GM23248 (cell line): ENCODE measurements at regions not wholly inside any gene's neighbourhood (a gene's known extent, or its start where the extent isn't known, plus 50 kb on each side); places are given as distances from the start of the nearest gene placed in this dataset.

Source experiments
- EZH2 ChIP-seq: fragments of 200-600 bp; sonication (generic); IDR thresholded peaks from 2 replicates; pipeline ENCODE4 v1.6.1; 2018; ENCODE audit warnings: antibody characterized with exemption, mild to moderate bottlenecking; ENCODE audit not compliant: insufficient read depth, poor library complexity, severe bottlenecking
- EZH2phosphoT487 ChIP-seq: fragments of 200-600 bp; sonication (generic); IDR thresholded peaks from 2 replicates; pipeline ENCODE4 v1.6.1; 2018; ENCODE audit warnings: antibody characterized with exemption, moderate library complexity, mild to moderate bottlenecking, low read depth; ENCODE audit not compliant: insufficient read depth

- TF ChIP-seq EZH2phosphoT487 (no peak), EZH2 (no peak)
Measured at GRCh38 chr18:27688581-27688980, 488.3 kb downstream of the CDH2 start.
